ENCODE measurements at regions not wholly inside any gene's neighbourhood (a gene's known extent, or its start where the extent isn't known, plus 50 kb on each side); places are given as distances from the start of the nearest gene placed in this dataset.
A peak's percentile ranks its signal among the peaks of the same experiment; 100 is the strongest.

GRCh38 chr5:135248801-135249231 is 150.2 kb downstream of the MACROH2A1 start:
- Histone ChIP-seq H3K4me3 (ENCODE audit: low read depth in 2 of 2, low read length in 1 of 2) (no peak overlapping the region), H3K79me2 (ENCODE audit: insufficient read depth) (no peaks in the 10 kb centered on the region), H2AFZ (ENCODE audit: low read depth) (no peak overlapping the region), H3K9me3 (no peaks in the 10 kb centered on the region), H3K9ac (no peak overlapping the region), H3K27ac (ENCODE audit: low read depth in 2 of 2, low read length in 1 of 2) (no peak overlapping the region), H3K36me3 (replicated peaks in 1 of 2; ENCODE audit: control insufficient read depth in 1 of 2, insufficient read depth in 2 of 2, low read length in 1 of 2) (no peaks in the 10 kb centered on the region), H4K20me1 (ENCODE audit: insufficient read depth) (no peaks in the 10 kb centered on the region), H3K27me3 (ENCODE audit: insufficient read depth) (no peaks in the 10 kb centered on the region), H3K9me2 (no peaks in the 10 kb centered on the region), H3F3A (replicated peaks; ENCODE audit: insufficient read depth) (peaks cover 19% of the 10 kb centered on the region), H3K4me1 (ENCODE audit: control insufficient read depth in 1 of 2, insufficient read depth in 2 of 2, low read depth in 1 of 2, low read length in 1 of 2) (peaks cover 32 to 37% of the 10 kb centered on the region in 2 experiments), H3K4me2 (no peak overlapping the region)
- POLR2A ChIA-PET = no interaction called here
- DNase-seq = no peak
- WGBS (ENCODE audit: low lambda C conversion rate) = 99% methylated on average over 7 of the region's 8 CpGs
- CTCF ChIA-PET = no interaction called here
- no peak for TF ChIP-seq CHD2 (IDR thresholded peaks at IDR 0.05; ENCODE audit: low read length, partially characterized antibody)
- no peak for TF ChIP-seq MAX (IDR thresholded peaks at IDR 0.05; ENCODE audit: low read depth)
- TF ChIP-seq FOSL2 (IDR thresholded peaks at IDR 0.05; ENCODE audit: borderline replicate concordance, low read depth) = no peak
- no peak for TF ChIP-seq ZBTB33 (IDR thresholded peaks at IDR 0.05; ENCODE audit: borderline replicate concordance, low read depth)
- TF ChIP-seq GABPA (IDR thresholded peaks at IDR 0.05; ENCODE audit: low read depth) = no peak
- no peak for TF ChIP-seq RCOR1 (IDR thresholded peaks at IDR 0.05; ENCODE audit: low read length)

GRCh38 chr5:135246923-135247795 is 151.9 kb downstream of the MACROH2A1 start:
- no peaks in the 10 kb centered on the region for H3K36me3 ChIP-seq (replicated peaks in 1 of 2; ENCODE audit: control insufficient read depth in 1 of 2, insufficient read depth in 2 of 2, low read length in 1 of 2)
- H3K9me3 ChIP-seq = no peaks in the 10 kb centered on the region
- peak overlapping the region; percentile 77 for H3K4me2 ChIP-seq
- WGBS (ENCODE audit: low lambda C conversion rate) = 28% methylated on average over 23 of the region's 28 CpGs
- peaks cover 36 to 52% of the 10 kb centered on the region in 2 experiments for H3K4me1 ChIP-seq (ENCODE audit: control insufficient read depth in 1 of 2, insufficient read depth in 2 of 2, low read depth in 1 of 2, low read length in 1 of 2)
- ChIA-PET POLR2A (no interaction called here), CTCF (interaction anchor here (0.6 to 2.2 kb wide), 4 partner anchors 42 to 180 kb away, joined by 3 to 5 read pairs (median 4); no protein-coding TSS in a partner anchor)
- H3K9ac ChIP-seq = peak overlapping the region; percentile 34
- peak overlapping the region; percentile 47 to 87 for H3K27ac ChIP-seq (ENCODE audit: low read depth in 2 of 2, low read length in 1 of 2)
- no peaks in the 10 kb centered on the region for H4K20me1 ChIP-seq (ENCODE audit: insufficient read depth)
- H2AFZ ChIP-seq (ENCODE audit: low read depth) = peak overlapping the region; percentile 67; the same call in 1 of the 2 replicates
- peaks cover 19% of the 10 kb centered on the region for H3F3A ChIP-seq (replicated peaks; ENCODE audit: insufficient read depth)
- H3K4me3 ChIP-seq (ENCODE audit: low read depth in 2 of 2, low read length in 1 of 2) = no peak overlapping the region; a peak in 1 of 4 replicates
- no peaks in the 10 kb centered on the region for H3K27me3 ChIP-seq (ENCODE audit: insufficient read depth)
- no peaks in the 10 kb centered on the region for H3K9me2 ChIP-seq
- no peaks in the 10 kb centered on the region for H3K79me2 ChIP-seq (ENCODE audit: insufficient read depth)
- no peak for DNase-seq
- TF ChIP-seq MXI1 (IDR thresholded peaks at IDR 0.05; ENCODE audit: low read depth, low read length) (no peak), FOSL2 (IDR thresholded peaks at IDR 0.05; ENCODE audit: borderline replicate concordance, low read depth) (peak; percentile 100), CTCF (IDR thresholded peaks at IDR 0.05) (no peak), IRF3 (IDR thresholded peaks at IDR 0.05; ENCODE audit: low read depth, low read length) (no peak), FOXJ3 (CRISPR knock-in tag; IDR thresholded peaks at IDR 0.05) (no peak), RAD21 (IDR thresholded peaks at IDR 0.05; ENCODE audit: low read length) (no peak), TEAD4 (IDR thresholded peaks at IDR 0.05; ENCODE audit: borderline replicate concordance, insufficient read depth) (peak; percentile 59; the same call in 1 of the 2 replicates), YY1 (IDR thresholded peaks at IDR 0.05; ENCODE audit: low read depth) (no peak), FOXM1 (IDR thresholded peaks at IDR 0.05; ENCODE audit: low read depth) (0 out of 2 replicates have a peak, but pooled peaks have one; percentile 52), TCF12 (IDR thresholded peaks at IDR 0.05) (peak; percentile 87), EP300 (IDR thresholded peaks at IDR 0.05; ENCODE audit: borderline replicate concordance in 1 of 2, low read depth in 1 of 2, low read length in 1 of 2) (peak in 1 of 2 experiments; percentile 90; a peak in 2 of 4 replicates), ELF1 (IDR thresholded peaks at IDR 0.05) (no peak), SIN3A (IDR thresholded peaks at IDR 0.05; ENCODE audit: borderline replicate concordance, low read depth, low read length) (0 out of 2 replicates have a peak, but pooled peaks have one; percentile 31), NFIC (IDR thresholded peaks at IDR 0.05; ENCODE audit: borderline replicate concordance) (peak; percentile 85), RXRA (IDR thresholded peaks at IDR 0.05; ENCODE audit: borderline replicate concordance, low read depth) (peak; percentile 52; the same call in 1 of the 2 replicates)
